ENCODE measurements at regions not wholly inside any gene's neighbourhood (a gene's known extent, or its start where the extent isn't known, plus 50 kb on each side); places are given as distances from the start of the nearest gene placed in this dataset.

- no peak overlapping the region for H3K4me3 Mint-ChIP-seq
- H4K20me1 ChIP-seq (ENCODE audit: insufficient read depth, low read length), result no peaks in the 10 kb centered on the region
- no peak overlapping the region for H3K9ac ChIP-seq (ENCODE audit: insufficient read depth, low read length, poor library complexity, severe bottlenecking)
- H3K4me3 ChIP-seq (replicated peaks in 1 of 3; ENCODE audit: low read depth in 2 of 3, low read length in 3 of 3), result no peak overlapping the region
- H3K27me3 ChIP-seq (ENCODE audit: control insufficient read depth in 2 of 2, insufficient read depth in 2 of 2, low read length in 2 of 2), result no peaks in the 10 kb centered on the region
- WGBS (ENCODE audit: insufficient coverage), result 83% methylated on average over 1 of the region's 2 CpGs
- no peak overlapping the region for H3K27ac Mint-ChIP-seq
- H3K36me3 Mint-ChIP-seq, result no peaks in the 10 kb centered on the region
- H3K4me2 ChIP-seq (replicated peaks; ENCODE audit: extremely low read depth, low read length, poor library complexity, severe bottlenecking), result no peak overlapping the region
- peaks cover 5% of the 10 kb centered on the region for H3K4me1 Mint-ChIP-seq
- H3K27ac ChIP-seq (ENCODE audit: low read depth in 1 of 2, low read length in 2 of 2), result no peak overlapping the region
- no peak for DNase-seq
- no peaks in the 10 kb centered on the region for H3K79me2 ChIP-seq (ENCODE audit: insufficient read depth, low read length)
- intact Hi-C loops (cut with micrococcal nuclease), result no loop called here
- no peaks in the 10 kb centered on the region for H3K4me1 ChIP-seq (ENCODE audit: control insufficient read depth in 1 of 2, insufficient read depth in 2 of 2, low read length in 2 of 2)
- H2AFZ ChIP-seq (ENCODE audit: insufficient read depth, low read depth, low read length, poor library complexity, severe bottlenecking), result no peak overlapping the region
- peaks cover 0 to 7% of the 10 kb centered on the region in 2 donors for H3K9me3 ChIP-seq (replicated peaks in 1 of 2; ENCODE audit: control insufficient read depth in 1 of 2, insufficient read depth in 1 of 2, low read length in 2 of 2)
- no peaks in the 10 kb centered on the region for H3K27me3 Mint-ChIP-seq (ENCODE audit: low read depth in 3 of 3)
- TF ChIP-seq CTCF (IDR thresholded peaks at IDR 0.05), result no peak
- H3K36me3 ChIP-seq (replicated peaks in 1 of 2; ENCODE audit: control insufficient read depth in 1 of 2, insufficient read depth in 2 of 2, low read length in 2 of 2), result no peaks in the 10 kb centered on the region
- peaks cover 0 to 15% (median 10%) of the 10 kb centered on the region in 7 donors for H3K9me3 Mint-ChIP-seq
Measured at GRCh38 chr6:71138376-71138775, 150.2 kb upstream of the OGFRL1 start.

- WGBS (ENCODE audit: insufficient coverage), result 14% methylated on average over 1 of the region's 3 CpGs
- Histone ChIP-seq H2AFZ (ENCODE audit: insufficient read depth, low read depth, low read length, poor library complexity, severe bottlenecking) (no peak overlapping the region), H3K4me1 (ENCODE audit: control insufficient read depth in 1 of 2, insufficient read depth in 2 of 2, low read length in 2 of 2) (no peaks in the 10 kb centered on the region), H3K27me3 (ENCODE audit: control insufficient read depth in 2 of 2, insufficient read depth in 2 of 2, low read length in 2 of 2) (no peaks in the 10 kb centered on the region), H3K4me3 (replicated peaks in 1 of 3; ENCODE audit: low read depth in 2 of 3, low read length in 3 of 3) (no peak overlapping the region), H3K9ac (ENCODE audit: insufficient read depth, low read length, poor library complexity, severe bottlenecking) (no peak overlapping the region), H3K4me2 (replicated peaks; ENCODE audit: extremely low read depth, low read length, poor library complexity, severe bottlenecking) (no peak overlapping the region), H3K36me3 (replicated peaks in 1 of 2; ENCODE audit: control insufficient read depth in 1 of 2, insufficient read depth in 2 of 2, low read length in 2 of 2) (no peaks in the 10 kb centered on the region), H3K9me3 (replicated peaks in 1 of 2; ENCODE audit: control insufficient read depth in 1 of 2, insufficient read depth in 1 of 2, low read length in 2 of 2) (peaks cover 0 to 7% of the 10 kb centered on the region in 2 donors), H3K79me2 (ENCODE audit: insufficient read depth, low read length) (no peaks in the 10 kb centered on the region), H4K20me1 (ENCODE audit: insufficient read depth, low read length) (no peaks in the 10 kb centered on the region), H3K27ac (ENCODE audit: low read depth in 1 of 2, low read length in 2 of 2) (no peak overlapping the region)
- Mint-ChIP-seq H3K36me3 (no peaks in the 10 kb centered on the region), H3K9me3 (peaks cover under 1 to 15% (median 10%) of the 10 kb centered on the region in 7 donors), H3K4me1 (peaks cover 5% of the 10 kb centered on the region), H3K27ac (peak overlapping the region in 1 of 7 donors; percentile 35), H3K27me3 (ENCODE audit: low read depth in 3 of 3) (no peaks in the 10 kb centered on the region), H3K4me3 (no peak overlapping the region)
- intact Hi-C loops (cut with micrococcal nuclease), result no loop called here
- no peak for TF ChIP-seq CTCF (IDR thresholded peaks at IDR 0.05)
- DNase-seq, result peak in 1 of 3 donors; percentile 15
Measured at GRCh38 chr6:71139249-71139648, 149.4 kb upstream of the OGFRL1 start.
